ENCODE measurements at regions not wholly inside any gene's neighbourhood (a gene's known extent, or its start where the extent isn't known, plus 50 kb on each side); places are given as distances from the start of the nearest gene placed in this dataset.
"Not testable (repeated sequence)": the region's sequence is repeated elsewhere in the genome, so short reads cannot be mapped to it uniquely, and the experiment has no call there.

DNA sequence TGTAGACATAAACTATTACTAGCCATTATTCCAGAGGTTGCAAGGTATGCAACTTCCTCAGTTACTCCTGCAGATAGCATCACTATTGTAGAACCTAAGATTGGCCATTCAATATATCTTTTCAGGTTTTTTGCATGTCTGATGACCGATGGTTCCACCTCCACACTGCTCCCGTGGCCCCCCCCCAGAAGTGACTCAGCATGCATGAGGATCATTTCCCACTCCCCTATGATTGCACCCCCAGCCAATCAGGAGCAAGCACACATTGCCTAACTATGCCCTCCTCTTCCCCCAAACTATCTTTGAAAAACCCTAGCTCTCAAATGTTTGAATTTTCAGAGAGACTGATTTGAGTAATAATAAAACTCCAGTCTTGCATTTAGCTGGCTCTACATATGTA is 601.4 kb upstream of the TLE4 start:
- Mint-ChIP-seq H3K36me3 (no peaks in the 10 kb centered on the region), H3K27ac (no peak overlapping the region), H3K9me3 (no peaks in the 10 kb centered on the region)
- ATAC-seq (no peak), DNase-seq (ENCODE audit: low spot score in 2 of 2) (no peak)

DNA sequence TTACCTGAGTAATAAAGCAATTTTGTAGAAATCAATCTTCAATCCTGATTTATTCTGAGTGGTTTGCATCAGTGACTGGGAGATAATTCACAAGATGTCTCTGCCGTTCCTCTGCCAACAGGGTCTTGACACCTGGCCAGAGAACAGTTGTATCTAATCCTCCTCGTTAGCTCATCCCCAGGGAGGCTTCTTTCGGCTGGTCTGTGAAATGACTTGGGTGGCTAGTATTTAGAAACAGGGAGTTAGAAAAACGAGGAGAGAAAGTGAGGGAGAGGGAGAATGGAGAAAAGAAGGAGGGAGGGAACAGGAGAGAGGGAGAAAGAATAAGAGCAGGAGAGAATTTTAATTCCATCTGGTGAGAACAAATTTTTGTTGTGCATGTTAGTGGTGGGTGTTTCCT is 600.2 kb upstream of the TLE4 start:
- DNase-seq (ENCODE audit: low spot score in 2 of 2) (no peak), ATAC-seq (no peak)
- Mint-ChIP-seq H3K36me3 (no peaks in the 10 kb centered on the region), H3K9me3 (no peaks in the 10 kb centered on the region), H3K27ac (no peak overlapping the region)

DNA sequence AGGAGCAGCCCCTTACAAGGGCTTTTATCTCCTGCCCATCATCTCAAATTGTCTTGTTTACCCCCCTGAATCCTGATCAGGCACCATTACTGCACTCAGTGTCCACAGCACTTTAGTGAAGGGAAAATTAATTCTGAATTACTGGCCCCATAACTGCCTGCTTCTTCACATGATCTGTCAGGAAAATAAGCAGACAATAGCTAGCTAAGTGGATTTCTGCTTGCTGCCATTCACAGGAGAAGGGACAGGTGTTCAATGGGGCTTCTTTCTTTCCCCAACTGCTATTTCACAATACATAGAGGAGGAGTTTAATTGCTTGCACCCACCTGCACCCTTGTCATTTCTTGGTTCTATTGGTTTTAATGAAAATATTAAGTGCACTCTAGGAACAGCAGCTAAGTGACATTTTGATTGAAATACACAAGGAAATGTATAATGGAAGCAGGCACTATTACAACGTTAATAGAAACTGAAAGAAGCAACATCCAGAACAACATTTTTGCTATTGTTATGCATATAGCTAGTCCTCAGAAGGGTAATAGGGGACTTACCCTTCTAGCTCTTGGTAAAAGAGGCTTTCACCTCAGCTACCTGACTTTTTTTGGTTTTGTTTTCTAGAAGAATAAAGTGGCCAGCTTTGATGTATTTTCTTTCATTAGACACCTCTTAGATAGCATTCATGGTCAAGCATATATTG is 599.3 kb upstream of the TLE4 start:
- no peak overlapping the region for H3K27ac Mint-ChIP-seq
- no peak for ATAC-seq
- DNase-seq (ENCODE audit: low spot score in 2 of 2): no peak
- H3K36me3 Mint-ChIP-seq: no peaks in the 10 kb centered on the region
- H3K9me3 Mint-ChIP-seq: no peaks in the 10 kb centered on the region

DNA sequence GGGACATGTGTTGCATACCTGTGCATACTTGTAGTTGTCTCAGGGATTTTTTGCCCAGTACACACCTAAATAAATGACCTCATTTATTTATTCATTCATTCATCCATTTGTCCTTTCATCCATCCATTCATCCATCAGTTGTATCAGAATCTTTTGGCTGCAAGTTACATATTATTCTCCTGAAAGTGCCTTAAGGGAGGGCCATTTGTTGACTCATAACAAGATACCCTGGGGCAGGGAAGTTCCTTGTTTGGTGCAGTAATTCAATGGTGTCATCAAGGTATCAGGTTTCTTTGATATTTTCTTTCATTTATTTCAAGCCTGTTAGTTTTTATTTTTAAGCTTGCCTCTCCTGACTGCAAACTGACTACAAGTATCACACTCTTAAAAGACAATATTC is 597.9 kb upstream of the TLE4 start:
- Mint-ChIP-seq H3K36me3 (no peaks in the 10 kb centered on the region), H3K27ac (no peak overlapping the region), H3K9me3 (peaks cover 0 to 2% of the 10 kb centered on the region in 2 donors)
- ATAC-seq: no peak
- no peak for DNase-seq (ENCODE audit: low spot score in 2 of 2)

DNA sequence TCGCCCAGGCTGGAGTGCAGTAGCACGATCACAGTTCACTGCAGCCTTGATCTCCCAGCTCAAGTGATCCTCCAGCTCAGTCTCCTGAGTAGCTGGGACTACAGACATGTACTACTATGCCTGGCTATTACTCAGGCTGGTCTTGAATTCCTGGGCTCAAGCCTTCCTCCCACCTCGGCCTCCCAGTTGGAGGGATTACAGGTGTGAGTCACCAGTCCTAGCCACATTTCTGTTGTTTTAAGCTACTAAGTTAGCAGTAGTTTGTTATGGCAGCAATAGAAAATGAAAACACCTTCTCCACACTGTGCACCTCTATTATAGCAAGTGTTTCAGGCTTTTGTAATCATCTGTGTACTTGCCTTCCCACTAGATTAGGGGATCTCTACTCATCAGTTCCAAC is 588.9 kb upstream of the TLE4 start:
- Mint-ChIP-seq H3K9me3 (peaks cover 4 to 9% of the 10 kb centered on the region in 2 donors), H3K27ac (no peak overlapping the region), H3K36me3 (no peaks in the 10 kb centered on the region)
- DNase-seq (ENCODE audit: low spot score in 2 of 2) (no peak), ATAC-seq (no peak)

DNA sequence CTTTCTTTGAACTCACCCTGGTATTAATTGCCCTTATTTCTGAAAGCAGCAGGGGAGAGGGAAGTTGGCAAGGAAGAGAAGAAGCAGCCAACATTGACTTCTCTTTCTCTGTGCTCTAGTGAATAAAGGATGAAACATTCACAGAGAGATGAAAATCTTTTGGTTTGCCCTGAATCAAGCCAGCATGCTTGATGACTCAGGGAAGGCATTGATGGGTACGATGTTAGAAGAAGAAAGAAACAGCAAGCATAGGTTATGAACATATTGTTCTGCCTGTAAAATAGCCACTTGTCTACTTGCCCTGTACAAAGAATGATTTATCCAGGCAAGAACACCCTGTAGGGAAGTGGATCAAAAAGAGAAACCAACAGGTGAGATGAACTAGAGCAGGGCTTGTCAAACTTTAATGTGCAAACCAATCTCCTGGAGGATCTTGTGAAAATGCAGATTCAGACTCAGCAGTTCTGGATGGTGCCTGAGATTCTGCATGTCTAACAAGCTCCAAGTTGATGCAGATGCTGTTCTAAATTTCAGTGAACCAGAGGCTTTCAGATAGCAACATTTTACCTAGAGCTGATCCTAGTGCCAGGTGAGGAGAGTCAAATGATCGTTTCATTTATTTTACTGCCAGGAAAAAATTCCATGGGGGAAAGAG is 586.6 kb upstream of the TLE4 start:
- H3K9me3 Mint-ChIP-seq: peaks cover 3 to 4% of the 10 kb centered on the region in 2 donors
- DNase-seq (ENCODE audit: low spot score in 2 of 2) (no peak), ATAC-seq (no peak)
- H3K27ac Mint-ChIP-seq: no peak overlapping the region
- H3K36me3 Mint-ChIP-seq: no peaks in the 10 kb centered on the region

- Mint-ChIP-seq H3K36me3 (no peaks in the 10 kb centered on the region), H3K27ac (no peak overlapping the region)
Measured at GRCh38 chr9:78986446-78986845, 585.3 kb upstream of the TLE4 start.

GRCh38 chr9:78989031-78989658 is 582.6 kb upstream of the TLE4 start:
- Mint-ChIP-seq H3K36me3 (no peaks in the 10 kb centered on the region), H3K27ac (no peak overlapping the region), H3K9me3 (no peaks in the 10 kb centered on the region)
- ATAC-seq (no peak), DNase-seq (ENCODE audit: low spot score in 2 of 2) (no peak)

More at GRCh38 chr9:78986446-78986845, 585.3 kb upstream of the TLE4 start:
- DNase-seq (ENCODE audit: low spot score in 2 of 2): no peak
- ATAC-seq: no peak
- peaks cover 2 to 4% of the 10 kb centered on the region in 2 donors for H3K9me3 Mint-ChIP-seq

- H3K27ac Mint-ChIP-seq: no peak overlapping the region
- H3K36me3 Mint-ChIP-seq: no peaks in the 10 kb centered on the region
- peaks cover 0 to 2% of the 10 kb centered on the region in 2 donors for H3K9me3 Mint-ChIP-seq
- no peak for DNase-seq (ENCODE audit: low spot score in 2 of 2)
- no peak for ATAC-seq
Measured at GRCh38 chr9:78994471-78994870, 577.3 kb upstream of the TLE4 start.

- not testable (repeated sequence) for ATAC-seq; H3K36me3 Mint-ChIP-seq; H3K9me3 Mint-ChIP-seq; DNase-seq (ENCODE audit: low spot score in 2 of 2); H3K27ac Mint-ChIP-seq
Measured at GRCh38 chr9:78994974-78995373, 576.8 kb upstream of the TLE4 start.

- peaks cover 0 to 5% of the 10 kb centered on the region in 2 donors for H3K9me3 Mint-ChIP-seq
- DNase-seq (ENCODE audit: low spot score in 2 of 2) (no peak), ATAC-seq (no peak)
- no peaks in the 10 kb centered on the region for H3K36me3 Mint-ChIP-seq
- H3K27ac Mint-ChIP-seq: no peak overlapping the region
Measured at GRCh38 chr9:78997296-78997695, 574.5 kb upstream of the TLE4 start.

DNA sequence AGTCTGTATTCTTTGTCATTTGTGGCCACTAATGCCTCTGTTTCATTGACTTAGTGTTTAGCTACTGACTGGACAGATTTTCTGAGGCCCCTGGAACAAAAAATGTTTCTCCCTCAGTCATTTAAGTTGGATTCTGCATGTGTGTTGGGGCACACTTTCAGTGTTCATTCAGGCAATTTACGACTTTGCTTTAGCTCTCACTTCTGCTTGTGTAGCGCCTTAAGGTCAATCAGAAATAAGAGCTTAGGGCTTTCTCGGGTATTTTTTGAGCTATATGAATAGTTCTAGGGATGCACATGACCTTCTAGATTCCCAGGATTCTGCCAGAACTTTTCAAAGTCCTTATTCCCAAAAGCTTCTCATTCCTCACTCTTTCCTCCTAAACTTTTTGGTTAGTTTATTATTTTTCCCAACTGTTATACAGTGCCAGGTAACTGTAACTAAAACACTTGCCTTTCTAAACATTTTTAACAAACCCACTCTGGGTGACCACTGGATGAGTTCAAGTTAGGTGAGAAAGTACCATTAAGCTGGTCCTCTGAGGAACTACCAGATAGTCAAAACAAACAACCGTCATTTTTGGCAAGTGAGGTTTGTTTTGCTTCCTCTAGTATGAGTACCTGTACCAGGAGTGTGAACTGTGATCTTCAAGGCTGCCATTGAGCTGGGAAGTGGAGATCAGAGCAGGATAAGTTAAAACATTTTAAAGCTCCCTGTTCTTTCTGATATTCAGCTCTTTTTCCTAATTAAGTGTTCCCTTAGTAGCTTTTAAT is 571.3 kb upstream of the TLE4 start:
- Mint-ChIP-seq H3K9me3 (peaks cover 0 to 5% of the 10 kb centered on the region in 2 donors), H3K27ac (no peak overlapping the region), H3K36me3 (no peaks in the 10 kb centered on the region)
- DNase-seq (ENCODE audit: low spot score in 2 of 2): no peak
- no peak for ATAC-seq

DNA sequence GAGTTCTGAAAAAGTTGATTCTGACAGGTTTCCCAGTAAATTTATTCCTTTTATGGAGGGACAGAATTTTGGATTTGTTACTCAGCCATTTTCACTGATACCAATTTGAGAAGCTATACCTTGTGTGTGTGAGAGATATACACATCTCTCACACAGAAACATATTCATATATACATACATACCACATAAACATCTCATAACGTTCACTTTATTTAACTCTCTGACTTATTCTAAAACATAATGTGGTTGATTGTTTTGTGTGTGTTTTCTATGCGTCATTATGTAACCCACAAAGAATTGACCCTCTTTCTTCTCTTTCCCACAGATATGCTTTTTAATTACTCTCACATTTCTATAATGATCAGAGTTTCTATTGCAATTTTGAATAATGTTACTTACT is 570.8 kb upstream of the TLE4 start:
- no peak overlapping the region for H3K27ac Mint-ChIP-seq
- ATAC-seq: no peak

GRCh38 chr9:79003514-79003913 is 568.3 kb upstream of the TLE4 start:
- Mint-ChIP-seq H3K36me3 (no peaks in the 10 kb centered on the region), H3K9me3 (peaks cover 0 to 5% of the 10 kb centered on the region in 2 donors), H3K27ac (no peak overlapping the region)
- DNase-seq (ENCODE audit: low spot score in 2 of 2) (no peak), ATAC-seq (no peak)

More for the DNA sequence above, 570.8 kb upstream of the TLE4 start:
- DNase-seq (ENCODE audit: low spot score in 2 of 2): no peak
- peaks cover 0 to 5% of the 10 kb centered on the region in 2 donors for H3K9me3 Mint-ChIP-seq
- no peaks in the 10 kb centered on the region for H3K36me3 Mint-ChIP-seq

- ATAC-seq (no peak), DNase-seq (ENCODE audit: low spot score in 2 of 2) (no peak)
- Mint-ChIP-seq H3K27ac (no peak overlapping the region), H3K36me3 (no peaks in the 10 kb centered on the region), H3K9me3 (peaks cover 0 to 5% of the 10 kb centered on the region in 2 donors)
Measured at GRCh38 chr9:79004032-79004431, 567.7 kb upstream of the TLE4 start.

- Mint-ChIP-seq H3K9me3 (peaks cover 0 to 3% of the 10 kb centered on the region in 2 donors), H3K36me3 (no peaks in the 10 kb centered on the region)
- ATAC-seq: no peak
Measured at GRCh38 chr9:79006546-79006945, 565.2 kb upstream of the TLE4 start.

More at GRCh38 chr9:79006546-79006945, 565.2 kb upstream of the TLE4 start:
- H3K27ac Mint-ChIP-seq: no peak overlapping the region
- no peak for DNase-seq (ENCODE audit: low spot score in 2 of 2)
